ENCODE measurements at regions not wholly inside any gene's neighbourhood (a gene's known extent, or its start where the extent isn't known, plus 50 kb on each side); places are given as distances from the start of the nearest gene placed in this dataset.

DNA sequence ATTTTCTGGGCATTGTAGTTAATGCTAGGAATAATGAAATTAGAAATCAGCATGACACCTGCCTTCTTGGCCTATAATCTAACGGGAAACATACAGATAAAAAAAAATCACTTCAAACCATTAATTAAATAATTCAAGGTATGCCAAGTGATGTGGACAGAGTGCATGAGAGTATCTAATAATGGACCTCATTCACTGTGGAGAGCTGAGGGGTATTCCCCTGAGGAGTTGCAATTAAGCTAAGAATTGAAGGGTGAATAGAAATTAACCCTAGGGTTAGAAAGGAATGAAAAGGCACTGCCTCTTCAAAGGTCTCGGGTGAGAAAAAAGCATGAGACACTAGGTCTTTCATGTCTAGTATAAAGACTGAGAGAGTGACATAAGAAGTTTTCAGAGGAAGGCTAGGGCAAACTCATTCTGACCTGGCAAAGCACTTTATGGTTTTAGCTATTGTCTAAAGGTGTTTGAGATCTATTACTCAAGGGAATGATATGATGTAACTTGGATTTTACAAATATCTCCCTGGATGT is 466.1 kb downstream of the KCNT2 start:
- TF ChIP-seq, protein P1, sequence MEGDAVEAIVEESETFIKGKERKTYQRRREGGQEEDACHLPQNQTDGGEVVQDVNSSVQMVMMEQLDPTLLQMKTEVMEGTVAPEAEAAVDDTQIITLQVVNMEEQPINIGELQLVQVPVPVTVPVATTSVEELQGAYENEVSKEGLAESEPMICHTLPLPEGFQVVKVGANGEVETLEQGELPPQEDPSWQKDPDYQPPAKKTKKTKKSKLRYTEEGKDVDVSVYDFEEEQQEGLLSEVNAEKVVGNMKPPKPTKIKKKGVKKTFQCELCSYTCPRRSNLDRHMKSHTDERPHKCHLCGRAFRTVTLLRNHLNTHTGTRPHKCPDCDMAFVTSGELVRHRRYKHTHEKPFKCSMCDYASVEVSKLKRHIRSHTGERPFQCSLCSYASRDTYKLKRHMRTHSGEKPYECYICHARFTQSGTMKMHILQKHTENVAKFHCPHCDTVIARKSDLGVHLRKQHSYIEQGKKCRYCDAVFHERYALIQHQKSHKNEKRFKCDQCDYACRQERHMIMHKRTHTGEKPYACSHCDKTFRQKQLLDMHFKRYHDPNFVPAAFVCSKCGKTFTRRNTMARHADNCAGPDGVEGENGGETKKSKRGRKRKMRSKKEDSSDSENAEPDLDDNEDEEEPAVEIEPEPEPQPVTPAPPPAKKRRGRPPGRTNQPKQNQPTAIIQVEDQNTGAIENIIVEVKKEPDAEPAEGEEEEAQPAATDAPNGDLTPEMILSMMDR (IDR thresholded peaks at IDR 0.05; ENCODE audit: extremely low read depth in 1 of 2, insufficient read depth in 1 of 2, low read depth in 1 of 2, low read length in 2 of 2) = no peak
- TF ChIP-seq MYC (IDR thresholded peaks at IDR 0.05; ENCODE audit: low read depth, low read length) = no peak
- no peak for TF ChIP-seq POLR2A (IDR thresholded peaks at IDR 0.05; ENCODE audit: low read depth, low read length)
- no peak for TF ChIP-seq POLR2AphosphoS5 (IDR thresholded peaks at IDR 0.05; ENCODE audit: insufficient read depth, low read depth, low read length)
- no peak for TF ChIP-seq GATA2 (IDR thresholded peaks at IDR 0.05; ENCODE audit: insufficient read depth, insufficient read length, low read depth, low read length)
- no peak for TF ChIP-seq EZH2 (IDR thresholded peaks at IDR 0.05; ENCODE audit: borderline replicate concordance, low read depth, low read length, severe bottlenecking)
- TF ChIP-seq, protein P2, sequence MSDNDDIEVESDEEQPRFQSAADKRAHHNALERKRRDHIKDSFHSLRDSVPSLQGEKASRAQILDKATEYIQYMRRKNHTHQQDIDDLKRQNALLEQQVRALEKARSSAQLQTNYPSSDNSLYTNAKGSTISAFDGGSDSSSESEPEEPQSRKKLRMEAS (IDR thresholded peaks at IDR 0.05; ENCODE audit: insufficient read depth, insufficient read length) = no peak
- TF ChIP-seq JUN (IDR thresholded peaks at IDR 0.05; ENCODE audit: borderline replicate concordance, insufficient read depth, insufficient read length, low read depth) = no peak
- TF ChIP-seq FOS (IDR thresholded peaks at IDR 0.05; ENCODE audit: borderline replicate concordance, insufficient read depth, low read length) = no peak
